GM23338 (cell line): ENCODE measurements at regions not wholly inside any gene's neighbourhood (a gene's known extent, or its start where the extent isn't known, plus 50 kb on each side); places are given as distances from the start of the nearest gene placed in this dataset.

Experiments
- ATAC-seq: fragments of 200-7000 bp; cut with Tn5 transposase; 3 replicates; pipeline ENCODE4 v1.9.1; 2020
- DNase-seq: peaks from one replicate; pipeline ENCODE4 v3.0.0-alpha.2; 2015; ENCODE audit warnings: low spot score
- H2AFZ ChIP-seq: fragments of 200-600 bp; sonication (generic); 2 replicates; pipeline ENCODE4 v1.8.0; 2016; ENCODE audit warnings: antibody characterized with exemption, mild to moderate bottlenecking, moderate library complexity
- H3F3A ChIP-seq: fragments of 200-600 bp; sonication (generic); replicated peaks from 2 replicates; pipeline ENCODE4 v1.8.0; 2017; ENCODE audit warnings: antibody characterized with exemption, mixed run types, low read depth
- H3K27ac ChIP-seq: fragments of 200-600 bp; sonication (generic); 2 replicates; pipeline ENCODE4 v1.6.1; 2016; ENCODE audit warnings: low read depth
- H3K27me3 ChIP-seq: fragments of 200-600 bp; sonication (generic); 2 replicates; pipeline ENCODE4 v1.8.0; 2016; ENCODE audit warnings: mild to moderate bottlenecking, mixed run types, moderate library complexity; ENCODE audit not compliant: insufficient read depth
- H3K36me3 ChIP-seq: fragments of 200-600 bp; sonication (generic); 2 replicates; pipeline ENCODE4 v1.8.0; 2016; ENCODE audit warnings: mild to moderate bottlenecking; ENCODE audit not compliant: insufficient read depth
- H3K4me1 ChIP-seq: fragments of 200-600 bp; sonication (generic); 2 replicates; pipeline ENCODE4 v1.8.0; 2016; ENCODE audit warnings: mild to moderate bottlenecking, moderate library complexity; ENCODE audit not compliant: insufficient read depth
- H3K4me2 ChIP-seq: fragments of 200-600 bp; sonication (generic); 2 replicates; pipeline ENCODE4 v1.7.1; 2017; ENCODE audit warnings: mixed run types
- H3K4me3 ChIP-seq: fragments of 200-600 bp; sonication (generic); 2 replicates; pipeline ENCODE4 v1.6.1; 2016; ENCODE audit warnings: mixed run types
- H3K79me2 ChIP-seq: fragments of 200-600 bp; sonication (generic); replicated peaks from 2 replicates; pipeline ENCODE4 v1.8.0; 2017; ENCODE audit warnings: mild to moderate bottlenecking; ENCODE audit not compliant: insufficient read depth
- H3K9me2 ChIP-seq: fragments of 200-600 bp; sonication (generic); 2 replicates; pipeline ENCODE4 v1.8.0; 2017; ENCODE audit not compliant: insufficient read depth
- H4K20me1 ChIP-seq: fragments of 200-600 bp; sonication (generic); replicated peaks from 2 replicates; pipeline ENCODE4 v1.8.0; 2017; ENCODE audit warnings: mild to moderate bottlenecking; ENCODE audit not compliant: insufficient read depth
- H3K27ac Mint-ChIP-seq: 2 replicates; pipeline ENCODE4 v1.8.0; 2020; ENCODE audit warnings: inconsistent platforms, mild to moderate bottlenecking, moderate library complexity, mixed read lengths
- H3K27me3 Mint-ChIP-seq: 3 replicates; pipeline ENCODE4 v1.8.0; 2022; ENCODE audit warnings: low read depth, mild to moderate bottlenecking, moderate library complexity, mixed read lengths, inconsistent platforms; ENCODE audit not compliant: insufficient read depth, poor library complexity
- H3K36me3 Mint-ChIP-seq: 3 replicates; pipeline ENCODE4 v1.8.0; 2021; ENCODE audit warnings: low read depth, mild to moderate bottlenecking, inconsistent platforms, moderate library complexity, mixed read lengths
- H3K4me1 Mint-ChIP-seq: 3 replicates; pipeline ENCODE4 v1.8.0; 2020; ENCODE audit warnings: mild to moderate bottlenecking, inconsistent platforms, mixed read lengths
- H3K4me3 Mint-ChIP-seq: 3 replicates; pipeline ENCODE4 v1.8.0; 2021; ENCODE audit warnings: moderate library complexity, mild to moderate bottlenecking, inconsistent platforms, mixed read lengths
- H3K9me3 Mint-ChIP-seq: 3 replicates; pipeline ENCODE4 v1.8.0; 2020; ENCODE audit warnings: moderate library complexity, mild to moderate bottlenecking, inconsistent platforms, mixed read lengths
- CREB1 ChIP-seq: fragments of 250-450 bp; sonication (Bioruptor Pico); IDR thresholded peaks from 2 replicates; pipeline ENCODE4 v1.5.0; 2020; ENCODE audit warnings: low read depth, mild to moderate bottlenecking, moderate library complexity
- CTCF ChIP-seq, 2 experiments: fragments of 200-600 bp in 1 of 2; sonication (generic) in 1 of 2; conservative IDR thresholded peaks; 2 replicates each; pipeline versions ENCODE4 v1.5.1 to v1.6.1; 2016 to 2017; ENCODE audit warnings: antibody characterized with exemption in 2 of 2, low read depth in 2 of 2, mild to moderate bottlenecking in 2 of 2, moderate library complexity in 1 of 2
- ETS1 ChIP-seq: IDR thresholded peaks from 2 replicates; pipeline ENCODE4 v1.6.1; 2016; ENCODE audit warnings: antibody characterized with exemption
- EZH2phosphoT487 ChIP-seq: fragments of 200-600 bp; sonication (generic); IDR thresholded peaks from one replicate; pipeline ENCODE4 v1.8.1; 2018; ENCODE audit warnings: antibody characterized with exemption; ENCODE audit not compliant: unreplicated experiment
- JUNB ChIP-seq: IDR thresholded peaks from one replicate; pipeline ENCODE4 v1.6.1; 2016; ENCODE audit warnings: antibody characterized with exemption; ENCODE audit not compliant: unreplicated experiment
- REST ChIP-seq: IDR thresholded peaks from one replicate; pipeline ENCODE4 v1.6.1; 2018; ENCODE audit warnings: antibody characterized with exemption; ENCODE audit not compliant: unreplicated experiment
- STAT1 ChIP-seq: IDR thresholded peaks from one replicate; pipeline ENCODE4 v1.6.1; 2016; ENCODE audit warnings: antibody characterized with exemption; ENCODE audit not compliant: unreplicated experiment
- ZNF114 ChIP-seq: fragments of 250-450 bp; sonication (Bioruptor Pico); IDR thresholded peaks from 2 replicates; pipeline ENCODE4 v1.5.0; 2020; ENCODE audit warnings: mild to moderate bottlenecking, moderate library complexity
- ZNF331 ChIP-seq: fragments of 250-450 bp; sonication (Bioruptor Pico); IDR thresholded peaks from 2 replicates; pipeline ENCODE4 v1.5.0; 2020; ENCODE audit warnings: low read depth, mild to moderate bottlenecking, moderate library complexity
- ZNF462 ChIP-seq: fragments of 250-450 bp; sonication (Bioruptor Pico); IDR thresholded peaks from 2 replicates; pipeline ENCODE4 v1.5.0; 2020; ENCODE audit warnings: mild to moderate bottlenecking, moderate library complexity

GRCh38 chr3:1963896-1964295 lies 134.8 kb upstream of the CNTN4 start:
- Histone ChIP-seq H2AFZ (no peak overlapping the region), H4K20me1 (no peaks in the 10 kb centered on the region), H3K27ac (no peak overlapping the region), H3K4me3 (no peak overlapping the region), H3F3A (no peaks in the 10 kb centered on the region), H3K9me2 (no peaks in the 10 kb centered on the region; the same call in 1 of the 2 replicates), H3K79me2 (no peaks in the 10 kb centered on the region), H3K4me2 (no peak overlapping the region), H3K4me1 (no peaks in the 10 kb centered on the region), H3K36me3 (no peaks in the 10 kb centered on the region), H3K27me3 (no peaks in the 10 kb centered on the region)
- peaks cover 2% of the 10 kb centered on the region for H3K27me3 Mint-ChIP-seq
- no peak overlapping the region for H3K27ac Mint-ChIP-seq
- peaks cover 97% of the 10 kb centered on the region for H3K9me3 Mint-ChIP-seq
- TF ChIP-seq ZNF114 (no peak), ZNF331 (no peak), STAT1 (no peak), CREB1 (CRISPR knock-in tag) (no peak)
- ATAC-seq (no peak), DNase-seq (no peak)
- peaks cover 38% of the 10 kb centered on the region; the same call in 2 of the 3 replicates for H3K36me3 Mint-ChIP-seq
- no peaks in the 10 kb centered on the region for H3K4me1 Mint-ChIP-seq
- no peak overlapping the region for H3K4me3 Mint-ChIP-seq

GRCh38 chr3:1967525-1967924 lies 131.1 kb upstream of the CNTN4 start:
- peaks cover 95% of the 10 kb centered on the region for H3K9me3 Mint-ChIP-seq
- Histone ChIP-seq H3K79me2 (no peaks in the 10 kb centered on the region), H3K27me3 (no peaks in the 10 kb centered on the region), H3K9me2 (no peaks in the 10 kb centered on the region), H3F3A (no peaks in the 10 kb centered on the region), H3K4me3 (no peak overlapping the region), H3K27ac (no peak overlapping the region), H3K4me1 (no peaks in the 10 kb centered on the region), H2AFZ (no peak overlapping the region), H4K20me1 (no peaks in the 10 kb centered on the region), H3K36me3 (no peaks in the 10 kb centered on the region), H3K4me2 (no peak overlapping the region)
- peaks cover 21% of the 10 kb centered on the region for H3K36me3 Mint-ChIP-seq
- DNase-seq: no peak
- H3K27me3 Mint-ChIP-seq: peaks cover 2% of the 10 kb centered on the region
- H3K27ac Mint-ChIP-seq: no peak overlapping the region
- no peak overlapping the region for H3K4me3 Mint-ChIP-seq
- ATAC-seq: no peak
- H3K4me1 Mint-ChIP-seq: no peaks in the 10 kb centered on the region
- TF ChIP-seq ZNF331 (no peak), CTCF (conservative IDR thresholded peaks at IDR 0.05; ENCODE audit: low read depth in 2 of 2) (no peak), CREB1 (CRISPR knock-in tag) (no peak), EZH2phosphoT487 (no peak), REST (no peak), ZNF462 (no peak), JUNB (no peak), ETS1 (no peak)
